HG02970 (cell line): ENCODE measurements at regions not wholly inside any gene's neighbourhood (a gene's known extent, or its start where the extent isn't known, plus 50 kb on each side); places are given as distances from the start of the nearest gene placed in this dataset.

Experiments
- ATAC-seq: cut with Tn5 transposase; IDR thresholded peaks from one replicate; pipeline ENCODE4 v1.9.1; 2021; ENCODE audit warnings: mild to moderate bottlenecking, moderate library complexity, moderate number of reproducible peaks; ENCODE audit not compliant: unreplicated experiment, low FRiP score

GRCh38 chr2:104656571-104657163 is 197.2 kb upstream of the POU3F3 start:
- ATAC-seq: no peak

GRCh38 chr2:104658144-104658835 is 195.6 kb upstream of the POU3F3 start:
- ATAC-seq: no peak

GRCh38 chr2:104658904-104659591 is 194.9 kb upstream of the POU3F3 start:
- ATAC-seq: no peak

- ATAC-seq: no peak
These were observed 192.9 kb upstream of the POU3F3 start for GRCh38 chr2:104660991-104661390.

DNA sequence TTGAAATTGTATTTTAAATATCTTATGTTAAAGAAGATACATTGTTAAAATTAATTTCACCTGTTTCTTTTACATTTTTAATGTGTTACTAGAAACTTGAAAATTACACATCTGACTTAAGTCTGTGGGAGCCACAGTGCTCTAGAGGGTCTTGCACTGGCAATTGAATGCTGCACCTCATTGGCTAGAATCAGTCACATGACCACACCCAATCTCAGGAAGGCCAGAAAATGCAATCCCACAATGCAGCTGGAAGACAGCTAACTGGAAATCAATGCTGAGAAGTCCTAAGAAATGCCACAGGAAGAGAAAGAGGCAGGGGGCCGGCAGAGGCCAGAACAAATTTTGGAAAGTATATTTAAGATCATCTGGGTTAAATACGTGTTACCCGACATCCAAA is 189.2 kb upstream of the POU3F3 start:
- no peak for ATAC-seq

GRCh38 chr2:104668631-104669030 is 185.3 kb upstream of the POU3F3 start:
- ATAC-seq: no peak

- ATAC-seq: no peak
These were observed 180.7 kb upstream of the POU3F3 start for GRCh38 chr2:104673225-104673624.

- no peak for ATAC-seq
These were observed 175.7 kb upstream of the POU3F3 start for GRCh38 chr2:104678181-104678580.

DNA sequence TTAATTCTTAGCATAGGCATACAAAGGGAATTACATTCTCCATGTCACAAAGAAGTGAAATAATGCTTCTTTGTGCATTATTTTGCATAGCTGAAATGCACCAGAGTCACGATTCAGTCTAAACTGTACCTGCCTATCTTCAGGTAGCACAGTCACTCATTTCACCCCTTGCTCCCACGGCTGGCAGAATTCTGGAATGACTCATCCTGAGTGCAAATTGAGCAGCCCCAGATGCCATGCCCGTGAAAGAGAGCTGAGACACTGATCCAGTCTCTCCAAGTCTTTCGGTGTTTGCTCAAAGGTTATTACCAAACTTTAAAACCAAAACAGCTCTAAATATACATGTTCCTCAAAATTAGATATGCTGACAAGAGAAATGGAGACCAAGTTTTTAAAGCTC is 168.3 kb upstream of the POU3F3 start:
- ATAC-seq: no peak

- no peak for ATAC-seq
These were observed 166.8 kb upstream of the POU3F3 start for GRCh38 chr2:104687147-104687546.

DNA sequence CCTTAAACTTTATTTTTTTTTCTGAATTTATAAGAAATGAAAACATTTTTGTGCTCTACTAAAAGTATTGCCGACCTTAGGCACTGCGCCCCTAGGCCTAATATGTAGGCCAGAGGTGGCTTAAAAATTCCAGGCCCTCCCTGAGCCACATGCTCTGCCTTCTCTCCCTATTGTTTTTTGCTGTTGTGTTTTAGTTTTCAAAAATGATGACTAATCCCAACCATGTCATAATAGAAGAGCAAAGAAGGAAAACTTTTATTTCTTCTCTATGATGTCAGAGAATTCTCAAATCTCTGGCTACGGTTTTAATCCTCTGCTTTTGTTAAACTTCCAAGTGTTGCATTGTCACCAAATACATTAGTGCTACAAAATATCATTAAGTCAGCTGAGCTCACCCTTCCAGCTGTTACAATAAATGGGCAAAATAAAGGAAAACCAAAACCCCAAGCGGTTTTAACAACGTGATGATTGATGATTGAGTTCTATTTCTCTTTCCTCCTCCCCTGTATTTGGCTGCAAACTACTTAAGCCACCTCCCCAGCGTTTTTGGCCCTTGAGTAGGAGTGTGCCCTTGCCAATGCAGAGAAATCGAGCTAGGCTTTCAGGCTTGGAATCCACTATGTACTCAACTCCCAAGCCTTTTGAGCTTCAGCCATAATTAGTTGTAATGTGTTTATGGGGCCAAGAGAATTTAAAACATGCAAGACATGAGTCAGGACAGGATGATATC is 163.5 kb upstream of the POU3F3 start:
- no peak for ATAC-seq

GRCh38 chr2:104698276-104698675 is 155.6 kb upstream of the POU3F3 start:
- no peak for ATAC-seq

GRCh38 chr2:104701411-104701911 is 152.5 kb upstream of the POU3F3 start:
- no peak for ATAC-seq

DNA sequence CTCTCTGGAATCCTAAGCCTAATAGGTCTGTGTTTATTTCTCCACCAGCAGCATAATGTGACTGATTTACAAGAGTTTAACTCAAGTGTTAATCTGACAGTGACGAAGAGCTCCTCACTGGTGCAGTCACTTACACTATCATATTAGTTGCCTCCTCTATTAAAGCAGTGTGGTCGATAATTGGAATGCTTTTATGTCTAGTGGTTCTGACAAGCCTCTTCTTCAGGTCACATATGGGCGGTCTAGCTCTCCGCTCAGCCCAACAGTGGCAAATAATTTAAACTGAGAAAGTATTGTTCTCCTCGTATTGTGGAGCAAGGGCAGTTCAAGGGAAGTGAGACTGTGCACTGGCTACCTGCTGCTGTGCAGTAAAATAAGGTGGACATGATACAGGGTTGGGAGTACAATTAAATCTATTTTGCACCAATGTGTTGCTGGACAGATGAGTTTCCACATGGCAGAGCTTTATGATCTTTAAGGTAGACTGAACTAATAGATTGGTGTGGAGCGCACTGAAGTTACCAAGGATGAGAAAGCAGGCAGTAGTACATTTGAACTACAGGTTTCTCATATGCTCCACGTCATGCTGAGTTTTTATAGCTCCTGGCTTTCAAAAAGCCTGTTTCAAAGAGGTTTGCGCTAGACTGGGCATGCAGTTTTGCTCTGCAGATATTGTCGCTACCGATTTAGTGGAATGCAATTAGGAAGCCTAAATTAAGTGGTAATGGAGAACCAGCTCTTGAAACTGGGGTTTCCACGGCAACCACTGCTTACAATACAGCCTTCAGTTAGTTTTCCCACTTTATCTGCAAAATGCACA is 151.7 kb upstream of the POU3F3 start:
- ATAC-seq: no peak

- no peak for ATAC-seq
These were observed 150.2 kb upstream of the POU3F3 start for GRCh38 chr2:104703669-104704068.

DNA sequence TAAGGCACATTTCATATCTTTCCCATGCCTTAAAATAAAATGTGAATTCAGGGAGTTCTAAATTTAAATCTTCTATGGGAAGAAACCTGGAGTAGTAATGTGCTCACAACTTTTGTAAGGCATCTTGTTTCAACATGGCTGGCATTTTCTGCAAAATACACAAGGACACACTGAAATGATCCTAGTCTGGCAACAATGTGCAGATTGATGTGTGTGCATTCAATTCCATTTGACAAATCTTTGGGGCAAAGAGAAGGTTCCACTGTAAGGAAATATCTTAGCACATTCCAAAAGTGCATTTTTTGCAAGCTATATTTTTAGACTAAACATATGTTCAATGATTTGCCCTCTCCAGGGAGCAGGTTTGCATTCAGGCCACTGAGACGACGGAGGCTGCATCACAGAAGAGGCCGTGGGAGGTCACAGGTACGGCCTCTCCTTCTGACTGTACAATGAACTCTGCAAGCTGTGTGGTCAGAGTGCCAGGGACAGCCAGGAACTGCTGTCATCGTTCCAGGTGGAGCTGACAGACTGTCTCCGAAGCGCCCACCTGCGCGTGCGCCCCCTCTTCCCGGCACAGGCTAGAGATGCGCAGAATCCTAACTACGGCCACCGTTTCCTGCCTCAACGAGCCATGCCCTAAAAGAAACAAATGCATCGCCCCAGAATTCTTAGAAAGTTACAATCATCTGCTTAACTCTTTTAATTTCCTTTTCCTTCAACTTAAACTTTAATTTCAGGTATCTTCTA is 149.2 kb upstream of the POU3F3 start:
- no peak for ATAC-seq

DNA sequence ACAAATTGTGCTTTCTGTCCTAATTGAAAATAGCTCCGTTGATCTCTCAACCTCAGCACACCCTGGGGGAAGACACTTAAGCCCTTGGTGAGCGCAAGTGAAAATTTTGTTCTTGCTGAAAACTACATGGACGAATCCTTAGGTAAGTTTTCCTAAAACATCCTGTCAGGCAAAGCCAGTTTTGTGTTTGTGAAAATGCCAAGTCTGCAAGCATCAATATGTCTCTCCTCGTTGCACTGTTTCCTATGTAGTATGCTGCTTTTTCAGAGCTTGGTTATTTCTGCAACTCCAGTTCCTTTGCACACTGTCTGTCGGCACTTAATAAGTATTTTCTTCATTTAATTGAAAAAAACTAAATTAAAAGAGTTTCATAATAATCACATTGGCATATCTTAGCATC is 146.9 kb upstream of the POU3F3 start:
- no peak for ATAC-seq

DNA sequence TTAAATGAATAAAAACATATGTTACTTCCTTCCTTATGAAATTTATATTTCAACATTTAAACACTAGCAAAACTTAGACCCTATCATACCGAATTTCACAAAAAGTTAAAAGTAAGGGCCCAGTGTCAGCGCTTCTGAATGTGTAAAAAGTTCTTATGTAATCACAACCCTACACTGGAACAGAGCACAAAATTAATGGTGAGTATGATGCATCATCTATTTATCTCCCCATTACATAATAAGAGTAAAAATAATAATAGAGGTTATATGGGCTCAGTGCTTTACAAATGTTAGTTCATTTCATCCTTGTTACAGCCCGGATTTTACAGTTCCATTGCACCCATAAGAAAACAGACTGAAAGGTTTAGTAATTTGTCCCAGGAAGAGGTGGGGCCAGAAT is 144.9 kb upstream of the POU3F3 start:
- ATAC-seq: no peak

DNA sequence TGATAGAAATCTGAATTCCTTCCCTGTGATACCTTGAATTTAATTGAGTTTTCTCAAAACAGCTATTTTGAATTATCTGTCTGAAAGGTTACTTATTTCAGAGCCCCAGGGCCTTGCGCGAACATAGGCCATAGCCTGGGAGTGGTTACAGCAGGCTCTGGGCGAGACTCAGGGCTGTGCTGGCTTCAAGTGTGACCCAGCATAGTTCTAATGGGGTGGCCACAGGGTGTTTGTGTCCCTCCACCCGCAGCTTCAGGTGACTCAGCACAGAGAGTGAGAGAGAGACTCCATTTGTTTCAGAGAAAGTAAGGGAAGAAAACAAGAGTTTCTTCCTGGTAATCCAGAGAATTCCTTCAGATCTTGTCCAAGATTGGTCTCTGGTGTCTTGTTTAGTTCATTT is 137.9 kb upstream of the POU3F3 start:
- no peak for ATAC-seq
